Neutrophil (primary cell): ENCODE measurements at regions not wholly inside any gene's neighbourhood (a gene's known extent, or its start where the extent isn't known, plus 50 kb on each side); places are given as distances from the start of the nearest gene placed in this dataset.

ENCODE experiments used
- H3K27ac ChIP-seq: fragments of 200-600 bp; sonication (generic); 2 replicates; pipeline ENCODE4 v1.5.1; 2016; ENCODE audit warnings: mild to moderate bottlenecking, moderate library complexity
- H3K27me3 ChIP-seq: fragments of 200-600 bp; sonication (generic); 2 replicates; pipeline ENCODE4 v1.6.0; 2016; ENCODE audit warnings: mild to moderate bottlenecking
- H3K36me3 ChIP-seq: fragments of 200-600 bp; sonication (generic); 2 replicates; pipeline ENCODE4 v1.5.1; 2017
- H3K4me1 ChIP-seq, 2 experiments: fragments of 200-600 bp in 1 of 2; sonication (generic) in 1 of 2; 1 replicate in 1 of 2; 2 replicates in 1 of 2; pipeline versions ENCODE4 v1.5.1 to v1.6.1; 2013 to 2016; ENCODE audit warnings: low read depth in 1 of 2, low read length in 1 of 2, mild to moderate bottlenecking in 1 of 2, moderate library complexity in 1 of 2; ENCODE audit not compliant: control insufficient read depth in 1 of 2, insufficient read depth in 1 of 2
- H3K4me3 ChIP-seq, 2 experiments: fragments of 200-600 bp in 1 of 2; sonication (generic) in 1 of 2; 1 replicate in 1 of 2; 2 replicates in 1 of 2; pipeline ENCODE4 v1.5.1; 2013 to 2016; ENCODE audit warnings: low read depth in 1 of 2, low read length in 1 of 2, mild to moderate bottlenecking in 1 of 2, moderate library complexity in 1 of 2
- H3K9me3 ChIP-seq: fragments of 200-600 bp; sonication (generic); 2 replicates; pipeline ENCODE4 v1.5.1; 2016
- TF ChIP-seq, protein P1 (sequence below): fragments of 200-600 bp; sonication (generic); IDR thresholded peaks from 2 replicates; pipeline ENCODE4 v1.5.1; 2016; ENCODE audit warnings: antibody characterized with exemption

DNA sequence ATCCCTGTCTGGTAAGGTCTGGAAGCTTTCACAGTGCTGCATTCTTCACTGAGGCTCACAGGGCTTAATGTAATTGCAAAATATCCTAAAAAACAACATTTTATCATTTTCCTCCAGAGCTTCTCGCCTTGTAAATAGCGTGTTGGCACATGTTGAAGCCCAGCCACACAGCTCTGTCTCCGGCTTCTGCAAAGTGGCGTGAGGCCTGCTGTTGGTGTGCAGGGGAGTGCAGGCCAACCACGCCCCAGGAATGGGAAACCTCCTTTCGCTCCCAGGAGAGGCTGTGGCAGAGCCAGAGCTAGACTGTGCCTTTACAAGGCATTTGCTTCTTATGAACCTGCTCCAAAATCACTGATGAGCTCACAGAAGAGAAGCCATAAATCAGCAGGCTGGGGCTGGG, 248.2 kb upstream of the MAF start:
- no peaks in the 10 kb centered on the region for H3K9me3 ChIP-seq
- no peaks in the 10 kb centered on the region for H3K36me3 ChIP-seq
- no peak overlapping the region for H3K27ac ChIP-seq
- H3K4me3 ChIP-seq: no peak overlapping the region
- H3K27me3 ChIP-seq: no peaks in the 10 kb centered on the region
- H3K4me1 ChIP-seq: no peaks in the 10 kb centered on the region
- TF ChIP-seq, protein P1, sequence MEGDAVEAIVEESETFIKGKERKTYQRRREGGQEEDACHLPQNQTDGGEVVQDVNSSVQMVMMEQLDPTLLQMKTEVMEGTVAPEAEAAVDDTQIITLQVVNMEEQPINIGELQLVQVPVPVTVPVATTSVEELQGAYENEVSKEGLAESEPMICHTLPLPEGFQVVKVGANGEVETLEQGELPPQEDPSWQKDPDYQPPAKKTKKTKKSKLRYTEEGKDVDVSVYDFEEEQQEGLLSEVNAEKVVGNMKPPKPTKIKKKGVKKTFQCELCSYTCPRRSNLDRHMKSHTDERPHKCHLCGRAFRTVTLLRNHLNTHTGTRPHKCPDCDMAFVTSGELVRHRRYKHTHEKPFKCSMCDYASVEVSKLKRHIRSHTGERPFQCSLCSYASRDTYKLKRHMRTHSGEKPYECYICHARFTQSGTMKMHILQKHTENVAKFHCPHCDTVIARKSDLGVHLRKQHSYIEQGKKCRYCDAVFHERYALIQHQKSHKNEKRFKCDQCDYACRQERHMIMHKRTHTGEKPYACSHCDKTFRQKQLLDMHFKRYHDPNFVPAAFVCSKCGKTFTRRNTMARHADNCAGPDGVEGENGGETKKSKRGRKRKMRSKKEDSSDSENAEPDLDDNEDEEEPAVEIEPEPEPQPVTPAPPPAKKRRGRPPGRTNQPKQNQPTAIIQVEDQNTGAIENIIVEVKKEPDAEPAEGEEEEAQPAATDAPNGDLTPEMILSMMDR: no peak

DNA sequence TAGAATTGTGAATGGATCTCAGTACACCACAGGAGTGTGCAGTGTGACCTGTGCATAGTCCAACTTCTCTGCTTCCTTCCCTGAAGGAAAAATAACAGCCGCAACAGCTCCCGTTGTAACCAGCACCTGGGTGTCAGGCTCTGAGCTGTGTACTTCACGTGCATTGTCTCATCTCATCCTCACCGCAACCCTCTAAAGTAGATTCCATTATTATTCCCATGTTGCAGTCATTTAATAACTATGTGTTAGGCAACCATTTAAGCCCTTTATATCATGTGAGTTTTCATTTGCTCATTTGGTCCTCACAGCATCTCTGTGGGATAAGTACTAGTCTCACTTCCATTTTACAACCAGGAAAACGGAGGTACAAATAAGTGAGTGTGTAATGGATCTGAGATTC, 247.0 kb upstream of the MAF start:
- H3K27me3 ChIP-seq: no peaks in the 10 kb centered on the region
- H3K4me3 ChIP-seq: no peak overlapping the region
- TF ChIP-seq, protein P1: no peak
- H3K4me1 ChIP-seq: no peaks in the 10 kb centered on the region
- H3K27ac ChIP-seq: no peak overlapping the region
- no peaks in the 10 kb centered on the region for H3K36me3 ChIP-seq
- H3K9me3 ChIP-seq: no peaks in the 10 kb centered on the region

DNA sequence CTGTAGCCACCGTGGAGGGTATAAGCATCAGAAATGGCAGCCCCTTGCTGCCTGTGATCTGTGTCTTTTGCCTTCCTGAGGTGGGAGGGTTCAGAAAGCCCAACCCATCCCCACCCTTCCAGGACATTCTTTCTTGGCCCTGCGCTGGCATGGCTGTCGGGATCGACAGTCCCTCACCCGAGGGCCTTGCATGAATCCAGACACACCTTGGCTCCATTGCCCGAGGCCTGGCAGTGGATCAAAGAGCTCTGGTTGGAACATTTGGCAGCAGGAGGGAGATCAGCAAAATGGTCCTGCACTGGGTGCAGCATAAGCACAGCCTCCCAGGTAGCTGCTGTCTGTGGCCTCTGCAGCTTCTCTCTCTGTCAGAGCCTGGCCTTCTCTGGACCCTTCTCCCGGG, 246.6 kb upstream of the MAF start:
- no peaks in the 10 kb centered on the region for H3K36me3 ChIP-seq
- H3K9me3 ChIP-seq: no peaks in the 10 kb centered on the region
- no peaks in the 10 kb centered on the region for H3K4me1 ChIP-seq
- TF ChIP-seq, protein P1: no peak
- H3K27me3 ChIP-seq: no peaks in the 10 kb centered on the region
- no peak overlapping the region for H3K4me3 ChIP-seq
- no peak overlapping the region for H3K27ac ChIP-seq

DNA sequence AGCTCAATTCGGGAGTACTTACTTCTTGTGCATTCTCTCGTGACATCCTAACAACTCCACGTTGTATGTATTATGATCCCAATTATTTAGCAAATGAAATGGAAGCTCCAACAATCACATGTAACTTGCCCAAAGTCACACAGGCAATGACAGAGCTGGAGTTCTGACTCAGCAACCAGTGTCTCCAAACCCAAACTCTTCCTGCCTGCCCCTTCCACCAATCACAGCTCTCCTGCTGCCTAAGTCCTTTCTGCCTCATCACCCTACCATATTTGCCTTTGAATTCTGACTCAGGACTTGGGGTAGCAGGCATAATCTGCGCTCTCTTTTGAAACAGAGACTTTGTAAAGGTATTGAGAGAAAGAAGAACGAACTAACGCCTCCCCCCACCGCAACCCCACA, 245.2 kb upstream of the MAF start:
- Histone ChIP-seq H3K4me1 (no peaks in the 10 kb centered on the region), H3K9me3 (no peaks in the 10 kb centered on the region), H3K27ac (no peak overlapping the region), H3K4me3 (no peak overlapping the region), H3K36me3 (no peaks in the 10 kb centered on the region), H3K27me3 (no peaks in the 10 kb centered on the region)
- TF ChIP-seq, protein P1: no peak

DNA sequence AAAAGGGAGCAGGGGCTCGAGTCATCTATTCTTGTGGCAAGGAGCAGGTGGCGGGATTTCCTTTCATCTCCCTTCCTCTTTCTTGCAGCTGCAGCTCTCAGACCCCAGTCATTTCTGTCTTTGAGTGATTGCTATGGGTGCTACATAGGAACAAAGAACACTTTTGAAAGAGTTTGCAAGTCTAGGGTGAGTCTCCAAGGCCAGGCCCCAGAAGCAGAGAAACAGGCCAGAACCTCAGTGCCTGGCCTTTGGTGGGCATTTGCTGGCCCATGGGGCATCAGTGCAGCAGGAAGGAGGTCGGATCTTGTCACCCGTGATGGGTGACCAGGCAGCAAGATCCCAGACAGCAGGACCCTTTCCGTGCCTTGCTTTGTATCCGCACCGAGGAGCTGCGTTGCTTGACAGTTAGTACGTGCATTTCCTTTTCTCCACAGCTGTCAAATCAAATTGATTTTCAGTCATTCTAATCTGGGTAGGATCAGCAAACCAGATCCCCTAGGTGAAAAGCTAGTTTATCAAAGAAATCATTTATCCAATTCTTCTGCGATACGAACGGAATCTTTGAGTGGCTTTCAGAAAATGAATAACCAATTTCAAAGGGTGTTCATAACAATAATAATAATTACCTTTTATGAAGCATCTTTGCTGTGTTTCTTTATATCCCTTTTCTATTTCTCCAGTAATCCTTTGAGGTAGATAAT, 244.6 kb upstream of the MAF start:
- Histone ChIP-seq H3K27me3 (no peaks in the 10 kb centered on the region), H3K9me3 (no peaks in the 10 kb centered on the region), H3K4me1 (no peaks in the 10 kb centered on the region), H3K27ac (no peak overlapping the region), H3K36me3 (no peaks in the 10 kb centered on the region), H3K4me3 (no peak overlapping the region)
- TF ChIP-seq, protein P1: no peak
